Neural progenitor cell (in vitro differentiated cells): ENCODE measurements at regions not wholly inside any gene's neighbourhood (a gene's known extent, or its start where the extent isn't known, plus 50 kb on each side); places are given as distances from the start of the nearest gene placed in this dataset.
A peak's percentile ranks its signal among the peaks of the same experiment; 100 is the strongest.

ENCODE experiments used
- DNase-seq: peaks from one replicate; pipeline ENCODE4 v3.0.0-alpha.2; 2016; ENCODE audit warnings: low spot score
- H2AFZ ChIP-seq: fragments of 200-600 bp; sonication (generic); replicated peaks from 2 replicates; pipeline ENCODE4 v1.6.1; 2016; ENCODE audit warnings: antibody characterized with exemption
- H3F3A ChIP-seq: fragments of 200-600 bp; sonication (generic); 2 replicates; pipeline ENCODE4 v1.6.1; 2016; ENCODE audit warnings: antibody characterized with exemption, low read depth
- H3K27ac ChIP-seq: fragments of 200-600 bp; sonication (generic); 2 replicates; pipeline ENCODE4 v1.5.1; 2016; ENCODE audit warnings: mild to moderate bottlenecking
- H3K27me3 ChIP-seq: fragments of 200-600 bp; sonication (generic); 2 replicates; pipeline ENCODE4 v1.6.1; 2016; ENCODE audit warnings: mild to moderate bottlenecking, moderate library complexity
- H3K36me3 ChIP-seq: fragments of 200-600 bp; sonication (generic); 2 replicates; pipeline ENCODE4 v1.5.1; 2016
- H3K4me1 ChIP-seq: fragments of 200-600 bp; sonication (generic); 2 replicates; pipeline ENCODE4 v1.6.1; 2016; ENCODE audit warnings: mixed run types
- H3K4me2 ChIP-seq: fragments of 200-600 bp; sonication (generic); 2 replicates; pipeline ENCODE4 v1.6.1; 2016
- H3K4me3 ChIP-seq: fragments of 200-600 bp; sonication (generic); 2 replicates; pipeline ENCODE4 v1.5.1; 2016
- H3K79me2 ChIP-seq: fragments of 200-600 bp; sonication (generic); 2 replicates; pipeline ENCODE4 v1.6.1; 2016; ENCODE audit warnings: low read depth
- H3K9ac ChIP-seq: fragments of 200-600 bp; sonication (generic); 2 replicates; pipeline ENCODE4 v1.6.1; 2016
- H3K9me3 ChIP-seq: fragments of 200-600 bp; sonication (generic); 2 replicates; pipeline ENCODE4 v1.5.1; 2016; ENCODE audit warnings: low read depth
- H4K20me1 ChIP-seq: fragments of 200-600 bp; sonication (generic); 2 replicates; pipeline ENCODE4 v1.6.1; 2016; ENCODE audit warnings: low read depth
- H3K27ac Mint-ChIP-seq: 3 replicates; pipeline ENCODE4 v1.8.0; 2021; ENCODE audit warnings: mixed read lengths
- H3K27me3 Mint-ChIP-seq: 2 replicates; pipeline ENCODE4 v1.8.0; 2022; ENCODE audit warnings: low read depth, mild to moderate bottlenecking, inconsistent platforms, moderate library complexity, mixed read lengths; ENCODE audit not compliant: insufficient read depth
- H3K36me3 Mint-ChIP-seq: 3 replicates; pipeline ENCODE4 v1.8.0; 2021; ENCODE audit warnings: mixed read lengths
- H3K4me1 Mint-ChIP-seq: 3 replicates; pipeline ENCODE4 v1.8.0; 2021; ENCODE audit warnings: mixed read lengths
- H3K4me3 Mint-ChIP-seq: 3 replicates; pipeline ENCODE4 v1.8.0; 2021; ENCODE audit warnings: mild to moderate bottlenecking, moderate library complexity, mixed read lengths
- H3K9me3 Mint-ChIP-seq: 3 replicates; pipeline ENCODE4 v1.8.0; 2020; ENCODE audit warnings: mixed read lengths
- EZH2 ChIP-seq: fragments of 200-600 bp; sonication (generic); IDR thresholded peaks from 2 replicates; pipeline ENCODE4 v1.6.1; 2017; ENCODE audit warnings: antibody characterized with exemption, mild to moderate bottlenecking, moderate library complexity
- EZH2phosphoT487 ChIP-seq: fragments of 200-600 bp; sonication (generic); IDR thresholded peaks from 2 replicates; pipeline ENCODE4 v1.6.1; 2017; ENCODE audit warnings: antibody characterized with exemption
- TF ChIP-seq, protein P1 (sequence below): fragments of 200-600 bp; sonication (generic); IDR thresholded peaks from 2 replicates; pipeline ENCODE4 v1.5.1; 2017; ENCODE audit warnings: antibody characterized with exemption, mild to moderate bottlenecking

- Mint-ChIP-seq H3K4me1 (peaks cover 17% of the 10 kb centered on the region), H3K36me3 (no peaks in the 10 kb centered on the region)
- no peak for DNase-seq
These were observed 674.8 kb downstream of the RAPGEF2 start for GRCh38 chr4:159777689-159778088.

GRCh38 chr4:159778298-159778697, 675.4 kb downstream of the RAPGEF2 start:
- no peak for DNase-seq
- no peak overlapping the region for H3K4me2 ChIP-seq
- H3K27ac Mint-ChIP-seq, result no peak overlapping the region

More at GRCh38 chr4:159777689-159778088, 674.8 kb downstream of the RAPGEF2 start:
- TF ChIP-seq EZH2 (no peak), EZH2phosphoT487 (no peak)
- TF ChIP-seq, protein P1, sequence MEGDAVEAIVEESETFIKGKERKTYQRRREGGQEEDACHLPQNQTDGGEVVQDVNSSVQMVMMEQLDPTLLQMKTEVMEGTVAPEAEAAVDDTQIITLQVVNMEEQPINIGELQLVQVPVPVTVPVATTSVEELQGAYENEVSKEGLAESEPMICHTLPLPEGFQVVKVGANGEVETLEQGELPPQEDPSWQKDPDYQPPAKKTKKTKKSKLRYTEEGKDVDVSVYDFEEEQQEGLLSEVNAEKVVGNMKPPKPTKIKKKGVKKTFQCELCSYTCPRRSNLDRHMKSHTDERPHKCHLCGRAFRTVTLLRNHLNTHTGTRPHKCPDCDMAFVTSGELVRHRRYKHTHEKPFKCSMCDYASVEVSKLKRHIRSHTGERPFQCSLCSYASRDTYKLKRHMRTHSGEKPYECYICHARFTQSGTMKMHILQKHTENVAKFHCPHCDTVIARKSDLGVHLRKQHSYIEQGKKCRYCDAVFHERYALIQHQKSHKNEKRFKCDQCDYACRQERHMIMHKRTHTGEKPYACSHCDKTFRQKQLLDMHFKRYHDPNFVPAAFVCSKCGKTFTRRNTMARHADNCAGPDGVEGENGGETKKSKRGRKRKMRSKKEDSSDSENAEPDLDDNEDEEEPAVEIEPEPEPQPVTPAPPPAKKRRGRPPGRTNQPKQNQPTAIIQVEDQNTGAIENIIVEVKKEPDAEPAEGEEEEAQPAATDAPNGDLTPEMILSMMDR, result no peak
- H3K4me3 Mint-ChIP-seq, result no peak overlapping the region
- no peaks in the 10 kb centered on the region for H4K20me1 ChIP-seq
- H3K27ac Mint-ChIP-seq, result peak overlapping the region; percentile 57
- H3K27me3 ChIP-seq, result no peaks in the 10 kb centered on the region
- no peaks in the 10 kb centered on the region for H3K9me3 ChIP-seq
- no peaks in the 10 kb centered on the region for H3K79me2 ChIP-seq
- no peaks in the 10 kb centered on the region for H3F3A ChIP-seq
- H3K4me2 ChIP-seq, result no peak overlapping the region
- no peak overlapping the region for H2AFZ ChIP-seq
- peaks cover 9% of the 10 kb centered on the region for H3K4me1 ChIP-seq
- H3K27ac ChIP-seq, result no peak overlapping the region
- no peaks in the 10 kb centered on the region for H3K36me3 ChIP-seq
- no peak overlapping the region for H3K9ac ChIP-seq
- H3K4me3 ChIP-seq, result no peak overlapping the region
- peaks cover 4% of the 10 kb centered on the region for H3K9me3 Mint-ChIP-seq
- peaks cover under 1% of the 10 kb centered on the region for H3K27me3 Mint-ChIP-seq

DNA sequence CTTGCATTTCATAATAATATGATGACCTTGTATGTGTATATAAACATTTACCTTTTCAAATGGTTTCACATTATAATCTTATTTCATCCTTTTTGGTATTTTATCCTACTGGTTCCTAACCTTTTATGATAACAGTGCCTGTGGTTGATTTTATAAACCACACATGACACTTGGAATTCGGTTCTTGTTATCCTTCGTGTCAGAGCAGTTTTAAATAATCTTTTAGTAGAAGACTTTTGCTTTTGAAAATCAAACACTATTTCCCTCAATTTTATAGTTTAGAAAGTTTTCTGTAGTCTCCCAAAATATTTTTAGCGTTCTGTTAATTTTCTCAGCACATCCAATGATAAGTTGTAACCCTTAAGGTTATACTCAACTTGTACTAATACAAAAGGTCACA, 676.8 kb downstream of the RAPGEF2 start:
- no peaks in the 10 kb centered on the region for H3K79me2 ChIP-seq
- H3K36me3 ChIP-seq, result no peaks in the 10 kb centered on the region
- H3K9me3 ChIP-seq, result no peaks in the 10 kb centered on the region
- H3K9ac ChIP-seq, result no peak overlapping the region
- no peaks in the 10 kb centered on the region for H3F3A ChIP-seq
- no peak for TF ChIP-seq EZH2
- TF ChIP-seq, protein P1, result no peak
- TF ChIP-seq EZH2phosphoT487, result no peak
- no peak overlapping the region for H3K4me3 ChIP-seq
- H3K4me1 Mint-ChIP-seq, result peaks cover 17% of the 10 kb centered on the region
- DNase-seq, result no peak
- H3K27me3 ChIP-seq, result no peaks in the 10 kb centered on the region
- H2AFZ ChIP-seq, result no peak overlapping the region
- no peak overlapping the region for H3K4me2 ChIP-seq
- no peak overlapping the region for H3K4me3 Mint-ChIP-seq
- no peaks in the 10 kb centered on the region for H3K9me3 Mint-ChIP-seq
- no peak overlapping the region for H3K27ac Mint-ChIP-seq
- H3K27me3 Mint-ChIP-seq, result no peaks in the 10 kb centered on the region
- no peaks in the 10 kb centered on the region for H3K36me3 Mint-ChIP-seq
- peaks cover 9% of the 10 kb centered on the region for H3K4me1 ChIP-seq
- no peaks in the 10 kb centered on the region for H4K20me1 ChIP-seq
- no peak overlapping the region for H3K27ac ChIP-seq

More at GRCh38 chr4:159778298-159778697, 675.4 kb downstream of the RAPGEF2 start:
- Mint-ChIP-seq H3K27me3 (no peaks in the 10 kb centered on the region), H3K4me3 (no peak overlapping the region), H3K36me3 (no peaks in the 10 kb centered on the region), H3K4me1 (peaks cover 17% of the 10 kb centered on the region), H3K9me3 (peaks cover 4% of the 10 kb centered on the region)
- H3K4me1 ChIP-seq, result peaks cover 9% of the 10 kb centered on the region
- no peaks in the 10 kb centered on the region for H4K20me1 ChIP-seq
- no peak overlapping the region for H2AFZ ChIP-seq
- H3K4me3 ChIP-seq, result no peak overlapping the region
- no peaks in the 10 kb centered on the region for H3K27me3 ChIP-seq
- no peak overlapping the region for H3K9ac ChIP-seq
- H3K9me3 ChIP-seq, result no peaks in the 10 kb centered on the region
- H3K36me3 ChIP-seq, result no peaks in the 10 kb centered on the region
- H3K79me2 ChIP-seq, result no peaks in the 10 kb centered on the region
- no peaks in the 10 kb centered on the region for H3F3A ChIP-seq
- no peak for TF ChIP-seq EZH2
- no peak for TF ChIP-seq EZH2phosphoT487
- TF ChIP-seq, protein P1, result no peak
- no peak overlapping the region for H3K27ac ChIP-seq
